Activated naive CD4-positive, alpha-beta T cell treated with Interleukin-2 at 50 U/mL for 16 hours (primary cell): ENCODE measurements at regions not wholly inside any gene's neighbourhood (a gene's known extent, or its start where the extent isn't known, plus 50 kb on each side); places are given as distances from the start of the nearest gene placed in this dataset.
"Not testable (repeated sequence)": the region's sequence is repeated elsewhere in the genome, so short reads cannot be mapped to it uniquely, and the experiment has no call there.

Experiments used
- DNase-seq: peaks from one replicate; pipeline ENCODE4 v3.0.0-alpha.2; 2020

DNA sequence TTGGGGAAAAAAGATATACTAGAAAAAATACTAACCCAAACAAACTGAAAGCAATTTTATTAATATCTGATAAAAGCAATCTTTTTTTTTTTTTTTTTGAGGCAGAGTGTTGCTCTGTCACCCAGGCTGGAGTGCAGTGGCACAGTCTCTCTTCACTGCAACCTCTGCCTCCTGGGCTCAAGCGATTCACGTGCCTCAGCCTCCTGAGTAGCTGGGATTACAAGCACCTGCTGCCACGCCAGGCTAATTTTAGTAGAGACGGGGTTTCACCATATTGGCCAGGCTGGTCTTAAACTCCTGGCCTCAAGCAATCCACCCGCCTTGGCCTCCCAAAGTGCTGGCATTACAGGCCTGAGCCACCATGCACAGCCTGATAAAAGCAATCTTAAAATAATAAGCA is 467.5 kb upstream of the TNC start:
- DNase-seq = not testable (repeated sequence)

DNA sequence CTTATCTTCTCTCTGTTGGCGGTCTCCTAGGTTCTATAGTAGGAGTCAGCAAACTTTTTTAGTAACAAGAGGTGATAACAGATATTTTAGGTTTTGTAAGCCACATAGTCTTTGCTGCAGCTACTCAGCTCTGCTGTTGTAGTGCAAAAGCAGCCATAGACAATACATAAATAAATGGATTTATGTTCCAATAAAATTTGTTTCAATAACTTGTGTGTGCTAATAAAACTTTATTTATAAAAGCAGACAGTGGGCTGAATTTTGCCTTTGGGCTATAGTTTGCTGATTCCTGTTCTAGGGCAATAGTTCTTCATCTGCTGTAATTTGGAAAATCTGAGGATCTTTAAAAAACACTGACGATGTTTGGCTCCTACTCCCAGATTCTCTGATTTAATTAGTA is 469.4 kb upstream of the TNC start:
- no peak for DNase-seq

GRCh38 chr9:115590011-115590410 is 472.1 kb upstream of the TNC start:
- DNase-seq = no peak

- DNase-seq = no peak
Measured at GRCh38 chr9:115591584-115591984, 473.6 kb upstream of the TNC start.

- DNase-seq = no peak
Measured at GRCh38 chr9:115593587-115594091, 475.7 kb upstream of the TNC start.

GRCh38 chr9:115594557-115594956 is 476.6 kb upstream of the TNC start:
- no peak for DNase-seq

GRCh38 chr9:115596021-115596745 is 478.2 kb upstream of the TNC start:
- no peak for DNase-seq

GRCh38 chr9:115596746-115597080 is 478.8 kb upstream of the TNC start:
- no peak for DNase-seq

GRCh38 chr9:115597330-115597895 is 479.5 kb upstream of the TNC start:
- DNase-seq = no peak

DNA sequence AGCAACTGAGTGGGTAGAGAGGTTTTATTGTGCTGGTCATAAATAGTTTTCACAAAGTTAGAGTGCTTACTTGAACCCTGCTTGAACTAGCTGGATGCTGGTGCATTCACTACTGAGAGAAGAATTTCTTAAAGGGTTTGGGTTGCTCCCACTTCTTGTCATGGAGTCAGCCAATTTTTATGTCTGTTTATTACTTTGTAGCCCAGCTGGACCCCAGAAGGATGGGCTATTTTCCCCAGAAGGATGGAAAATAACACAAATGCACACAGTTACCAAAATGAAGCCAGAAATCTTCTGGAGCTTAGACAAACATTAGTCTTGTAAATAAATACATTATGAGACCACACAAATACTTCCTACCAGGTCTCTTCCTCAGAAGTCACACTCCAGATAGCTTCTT is 480.8 kb upstream of the TNC start:
- DNase-seq = no peak

DNA sequence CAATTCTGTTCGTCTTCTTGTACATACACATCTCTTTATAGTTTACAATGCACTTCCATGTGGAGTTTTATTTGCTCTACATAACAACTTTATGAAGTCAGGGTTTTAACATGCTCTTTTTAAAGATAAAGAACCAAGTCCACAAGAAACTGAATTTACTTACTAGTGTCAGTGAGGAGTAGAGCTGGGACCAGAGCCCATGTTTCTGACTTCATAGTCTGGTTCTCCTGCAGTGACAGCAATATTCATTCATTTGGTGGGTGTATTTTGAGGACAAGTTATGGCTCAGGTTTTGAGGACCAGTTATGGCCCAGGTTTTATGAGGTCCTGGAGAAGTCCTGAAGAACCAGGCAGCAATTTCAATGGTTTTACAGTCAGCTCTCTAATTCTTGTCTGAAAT is 481.9 kb upstream of the TNC start:
- DNase-seq = no peak

DNA sequence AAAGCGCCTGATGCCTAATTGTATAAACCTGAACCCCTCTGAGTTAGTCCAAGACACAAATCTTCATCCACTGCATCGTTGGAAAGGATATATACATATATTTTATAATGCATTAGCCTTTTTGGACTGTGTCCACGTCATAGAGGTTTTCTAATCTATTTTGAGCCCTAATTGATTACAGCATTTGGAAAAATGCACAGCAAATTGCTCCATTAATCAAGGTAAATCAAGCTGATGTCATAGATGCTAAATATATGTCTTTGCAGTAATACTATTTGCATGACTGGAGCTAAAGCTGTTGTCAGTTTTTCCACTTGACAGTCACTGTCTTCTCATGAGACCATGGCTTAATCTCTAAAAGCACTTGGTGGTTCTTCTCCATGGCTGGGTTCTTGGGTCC is 483.5 kb upstream of the TNC start:
- no peak for DNase-seq

DNA sequence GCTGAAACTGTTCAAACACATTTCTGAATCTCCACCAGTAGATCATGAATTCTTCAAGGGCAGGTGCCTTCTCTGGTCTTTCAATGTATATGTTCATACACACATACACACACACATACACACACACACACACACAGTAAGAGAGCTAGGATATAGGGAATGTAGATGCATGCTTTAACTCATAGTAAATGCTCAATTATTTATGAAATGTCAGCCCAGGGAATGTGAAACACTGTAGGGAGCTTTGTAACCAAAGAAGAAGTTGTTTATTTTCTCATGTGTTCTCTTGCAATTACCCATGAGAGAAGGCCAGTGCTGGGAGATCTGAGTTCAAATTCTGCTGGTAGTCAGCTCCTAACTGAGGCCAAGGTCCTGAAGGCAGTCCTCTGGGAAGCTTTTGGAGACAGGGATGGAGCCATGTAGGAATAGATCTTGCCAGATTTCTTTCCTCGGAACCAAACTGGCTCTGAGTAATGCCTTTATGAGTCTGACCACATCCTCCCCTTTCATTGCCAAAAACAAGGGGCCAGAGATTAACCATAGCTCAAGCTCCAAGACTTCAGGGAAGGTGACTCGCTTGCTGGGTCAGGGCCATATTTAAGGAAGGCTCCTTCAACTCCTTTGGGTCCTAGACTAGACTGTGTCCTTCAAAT is 487.0 kb upstream of the TNC start:
- DNase-seq = no peak

- no peak for DNase-seq
Measured at GRCh38 chr9:115606838-115607237, 488.9 kb upstream of the TNC start.

- DNase-seq = no peak
Measured at GRCh38 chr9:115614326-115614999, 496.5 kb upstream of the TNC start.

GRCh38 chr9:115615000-115615401 is 497.0 kb upstream of the TNC start:
- DNase-seq = no peak

- DNase-seq = no peak
Measured at GRCh38 chr9:115615821-115616665, 498.1 kb upstream of the TNC start.

- DNase-seq = no peak
Measured at GRCh38 chr9:115616666-115617239, 498.8 kb upstream of the TNC start.

- no peak for DNase-seq
Measured at GRCh38 chr9:115625251-115625650, 507.3 kb upstream of the TNC start.

- DNase-seq = no peak
Measured at GRCh38 chr9:115625954-115626353, 508.0 kb upstream of the TNC start.

- no peak for DNase-seq
Measured at GRCh38 chr9:115627511-115627910, 509.6 kb upstream of the TNC start.

DNA sequence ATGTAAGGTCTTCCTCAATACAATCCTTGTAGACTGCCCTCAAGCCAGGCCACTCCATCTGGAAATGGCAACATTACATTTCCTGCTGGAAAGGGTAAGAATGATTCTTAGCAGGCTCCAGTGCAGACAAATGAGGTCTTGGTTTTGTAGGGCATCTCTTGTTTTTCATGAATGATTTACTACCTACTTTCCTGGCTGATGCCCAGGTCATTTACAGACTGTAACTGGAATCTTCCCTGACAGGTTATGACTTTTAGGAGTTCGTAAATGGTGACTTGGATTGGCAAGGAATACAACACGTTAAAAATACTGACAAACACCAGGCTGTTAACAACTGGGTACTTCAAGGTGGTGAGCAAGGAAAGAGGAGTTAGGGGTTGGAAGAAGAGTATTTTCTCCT is 510.5 kb upstream of the TNC start:
- no peak for DNase-seq
